A172 (cell line): ENCODE measurements at regions not wholly inside any gene's neighbourhood (a gene's known extent, or its start where the extent isn't known, plus 50 kb on each side); places are given as distances from the start of the nearest gene placed in this dataset.

Experiments
- DNase-seq: peaks from one replicate; pipeline ENCODE4 v3.0.0-alpha.2; 2015; ENCODE audit warnings: low spot score

DNA sequence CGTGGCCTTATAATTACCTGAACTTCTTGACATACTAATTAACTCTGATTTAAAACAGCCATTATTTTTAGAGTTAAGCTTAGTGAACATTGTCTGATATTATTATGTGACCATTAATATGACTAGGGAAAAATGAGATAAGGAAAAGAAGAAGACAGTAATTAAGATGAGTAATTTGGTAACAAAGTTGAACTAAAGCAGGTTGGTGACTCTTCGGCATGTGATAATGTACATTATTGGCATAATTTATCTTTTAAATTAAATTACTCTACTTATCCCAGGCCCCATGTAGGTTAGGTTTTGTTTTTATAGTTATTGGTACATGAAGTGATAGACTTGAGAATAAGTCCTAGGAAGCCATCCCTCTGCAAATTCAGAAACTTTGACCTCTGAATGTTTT lies 249.7 kb upstream of the CFAP20DC start:
- no peak for DNase-seq

DNA sequence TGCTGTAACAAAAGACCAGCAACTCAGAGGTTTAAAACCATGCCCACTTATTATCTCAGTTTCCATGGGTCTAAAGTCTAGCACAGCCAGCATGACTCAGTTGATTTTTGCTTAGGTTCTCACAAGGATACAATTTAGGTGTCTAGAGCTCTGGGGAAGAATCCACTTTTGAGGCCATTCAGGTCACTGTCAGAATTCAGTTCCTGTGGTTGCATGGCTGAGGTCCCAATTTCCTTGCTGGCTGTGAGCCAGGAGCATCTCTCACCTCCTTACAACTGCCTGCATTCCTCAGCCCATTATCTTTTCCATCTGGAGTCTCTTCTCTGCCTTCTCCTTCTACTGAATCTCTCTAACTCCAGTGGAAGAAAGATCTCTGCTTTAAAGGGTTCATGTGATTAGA lies 240.5 kb upstream of the CFAP20DC start:
- no peak for DNase-seq

DNA sequence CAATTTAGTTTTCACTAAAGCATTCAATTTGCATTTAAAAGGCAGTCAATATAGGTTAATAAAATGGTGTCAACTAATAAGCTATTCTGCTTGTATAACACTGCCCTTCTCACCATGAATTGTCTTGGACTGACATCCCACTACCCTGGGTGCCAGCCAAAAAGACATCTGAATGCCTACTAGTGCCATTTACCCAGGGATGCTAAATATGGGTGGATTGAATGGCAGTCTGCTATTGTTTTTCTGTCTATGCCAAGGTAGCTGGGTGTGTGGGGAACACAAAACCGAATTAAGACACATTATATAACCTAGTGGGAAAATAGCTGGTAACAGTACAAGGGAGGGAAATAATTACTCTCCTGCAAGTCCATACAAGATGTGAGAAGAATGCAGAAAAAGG lies 240.0 kb upstream of the CFAP20DC start:
- DNase-seq, result no peak

DNA sequence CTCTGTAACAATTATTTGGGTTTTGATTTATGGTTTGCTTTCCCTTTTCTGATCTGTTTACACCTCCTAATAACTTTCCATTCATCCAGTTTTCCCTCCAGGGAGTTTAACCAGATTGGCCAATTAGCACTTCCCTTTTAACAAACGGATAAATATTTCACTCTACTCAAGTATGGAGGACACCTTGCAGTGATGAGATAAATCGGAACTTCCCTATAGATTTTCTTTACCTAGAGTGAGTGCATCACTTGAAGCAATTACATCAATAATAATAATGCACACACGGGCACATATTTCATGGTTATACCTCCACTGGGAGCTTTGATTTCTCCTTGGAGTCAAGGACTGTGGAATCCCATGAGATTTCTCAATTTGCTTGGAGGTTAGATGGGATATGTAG lies 239.1 kb upstream of the CFAP20DC start:
- DNase-seq, result no peak

DNA sequence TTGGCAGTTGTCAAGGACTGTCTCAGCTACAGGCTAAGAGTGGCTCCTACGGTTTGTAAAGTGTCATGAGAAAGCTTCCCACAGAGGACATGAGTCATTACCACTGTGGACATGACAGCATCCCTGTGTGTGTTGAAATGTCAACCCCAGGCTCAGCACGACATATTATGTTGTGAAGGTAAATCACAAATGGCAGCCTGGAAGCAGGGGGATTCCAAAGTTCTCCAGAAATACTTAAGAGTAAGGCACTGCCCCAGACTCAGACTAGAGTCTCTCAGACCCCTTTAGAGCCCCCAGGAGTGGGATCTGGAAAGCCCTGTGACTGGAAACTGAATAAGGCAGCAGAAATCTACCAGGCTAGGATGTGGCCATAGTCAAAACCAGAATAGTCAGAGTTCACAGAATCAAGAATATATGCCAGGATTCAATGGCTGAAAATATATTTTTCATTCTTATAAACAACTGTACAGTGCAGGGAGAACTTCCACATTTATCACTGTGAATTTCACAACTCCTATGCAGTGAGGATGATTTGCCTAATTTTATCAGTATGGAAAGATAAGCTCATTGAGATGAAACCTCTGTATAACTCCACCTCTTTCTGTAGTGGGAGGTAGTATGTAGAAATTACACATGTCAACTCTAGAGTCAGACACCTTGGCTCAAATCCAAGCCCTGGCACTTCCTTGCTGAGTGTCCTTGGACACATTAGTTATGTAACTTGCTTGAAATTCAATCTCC lies 237.1 kb upstream of the CFAP20DC start:
- DNase-seq, result peak; percentile 39

DNA sequence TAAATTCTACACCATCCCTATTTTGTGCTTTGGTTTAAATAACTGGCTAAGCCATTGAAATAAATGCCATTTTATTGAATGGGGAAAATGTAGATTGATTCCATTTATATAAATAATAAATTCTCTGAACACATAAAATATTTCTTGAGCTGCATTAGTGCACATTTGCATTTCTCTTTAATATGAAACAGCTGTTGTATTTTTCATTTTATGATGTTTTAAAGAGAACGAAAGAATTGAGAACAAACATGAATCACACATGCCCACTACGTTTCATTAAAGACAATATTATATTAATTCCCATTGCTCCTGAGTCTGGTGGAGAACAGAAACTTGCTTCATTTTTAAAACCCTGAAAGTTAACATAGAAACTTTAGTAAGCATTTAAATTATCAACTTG lies 235.7 kb upstream of the CFAP20DC start:
- no peak for DNase-seq

DNA sequence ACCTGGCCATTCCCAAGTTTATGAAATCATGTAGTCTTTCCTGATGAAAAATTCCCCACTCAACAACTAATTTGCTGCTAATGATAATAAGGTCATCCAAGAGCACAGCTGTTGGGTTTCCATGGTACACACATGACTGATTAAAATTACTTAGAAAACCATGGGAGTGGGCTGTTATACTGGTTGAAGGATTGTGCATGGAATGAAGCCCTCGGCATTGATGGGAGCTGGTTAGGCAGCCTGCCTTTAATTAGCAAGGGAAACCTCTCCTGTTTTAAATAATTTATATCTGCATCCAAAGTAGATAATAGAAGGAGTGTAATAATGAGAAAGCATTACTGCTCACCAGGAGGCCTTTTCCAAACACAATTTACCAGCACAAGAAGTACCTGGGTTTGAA lies 235.1 kb upstream of the CFAP20DC start:
- no peak for DNase-seq

DNA sequence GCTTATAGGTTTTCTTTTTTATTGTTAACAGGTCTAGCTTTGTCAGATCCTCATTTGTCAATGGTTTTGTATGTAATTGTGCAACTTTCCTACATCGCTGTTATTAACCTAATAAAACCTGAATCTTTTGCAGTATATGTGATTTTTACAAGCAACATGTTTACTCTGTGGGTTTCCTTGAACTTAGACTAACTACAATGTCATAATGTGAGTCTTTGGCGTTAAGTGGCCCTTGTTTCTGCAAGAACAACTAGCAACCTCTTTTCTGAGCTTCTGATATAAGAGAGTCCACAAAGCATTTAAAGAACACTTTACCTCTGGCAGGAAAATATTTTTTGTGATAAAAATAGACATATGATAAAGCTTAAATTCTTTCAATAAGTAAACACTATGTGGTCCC lies 230.3 kb upstream of the CFAP20DC start:
- no peak for DNase-seq

DNA sequence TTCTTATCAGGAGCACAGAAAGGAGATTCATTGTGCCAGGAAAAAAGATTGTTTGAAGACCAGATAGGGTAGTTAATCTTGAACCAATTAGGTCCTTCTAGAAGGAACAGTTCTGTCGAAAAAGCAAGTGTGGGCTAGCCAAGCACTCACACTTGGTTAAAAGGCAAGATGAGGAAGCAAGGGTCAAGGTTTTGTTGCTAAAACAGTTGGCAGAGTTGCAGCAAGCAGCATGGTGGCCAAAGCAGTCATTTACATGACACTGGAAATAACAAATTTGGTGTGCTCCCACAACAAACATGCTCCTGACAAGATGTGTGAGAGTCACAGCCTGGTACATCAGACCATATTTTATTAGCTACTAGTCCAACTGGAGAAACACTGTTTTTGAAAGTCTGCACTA lies 228.0 kb upstream of the CFAP20DC start:
- no peak for DNase-seq

DNA sequence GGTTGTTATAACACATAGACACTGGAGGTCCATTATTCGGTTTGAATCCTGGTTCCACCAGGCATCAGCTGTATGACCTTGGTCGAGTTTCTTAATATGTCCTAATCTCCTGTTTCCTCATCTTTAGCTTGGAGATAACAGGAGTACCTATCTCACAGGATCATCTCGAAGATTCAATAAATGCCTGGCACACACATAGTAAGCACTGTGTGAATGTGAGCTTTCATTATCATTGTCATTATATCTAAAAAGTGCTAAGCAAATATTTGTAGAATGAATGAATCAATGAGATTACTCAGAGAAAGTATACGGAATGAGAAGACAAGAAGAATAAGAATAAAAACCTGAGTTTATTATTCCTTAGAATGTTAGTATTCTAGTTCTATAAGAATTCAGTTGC lies 227.4 kb upstream of the CFAP20DC start:
- no peak for DNase-seq

DNA sequence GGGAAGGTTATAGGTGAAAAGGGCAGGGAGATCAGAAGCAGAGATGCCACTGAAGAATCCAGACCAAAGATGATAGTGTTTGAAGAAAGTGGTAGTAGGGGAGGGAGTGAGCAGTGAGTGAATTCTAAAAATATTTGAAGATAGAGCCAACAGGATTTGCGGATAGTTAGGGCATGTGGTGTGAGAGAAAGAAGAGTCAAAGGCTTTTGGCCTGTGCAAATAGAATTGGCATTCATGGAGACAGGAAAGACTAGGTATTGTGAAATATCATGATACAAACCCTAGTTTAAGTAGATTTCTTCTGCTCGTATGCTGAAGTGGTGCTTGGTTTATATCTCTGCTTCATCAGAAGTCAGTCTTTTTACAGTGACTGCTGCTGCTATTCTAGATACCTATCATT lies 224.2 kb upstream of the CFAP20DC start:
- no peak for DNase-seq

DNA sequence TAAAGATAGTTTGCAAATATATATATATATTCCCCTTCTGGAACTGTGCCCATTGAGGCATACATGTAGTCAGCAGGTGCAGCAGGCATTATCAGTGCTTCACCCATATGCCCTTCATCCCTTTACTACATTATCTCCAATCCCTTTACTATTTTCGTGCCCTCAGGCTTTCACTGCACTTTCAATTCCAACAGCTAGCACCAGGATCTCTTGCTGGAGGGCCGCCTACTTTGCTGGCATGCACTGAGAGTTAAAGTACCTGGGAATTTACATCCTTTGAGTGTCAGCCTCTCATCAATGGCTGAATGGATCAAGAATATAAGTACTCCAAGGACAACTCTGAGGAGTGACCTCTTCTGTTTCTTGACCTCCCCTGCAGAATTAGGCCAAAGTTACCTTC lies 222.1 kb upstream of the CFAP20DC start:
- DNase-seq, result no peak

DNA sequence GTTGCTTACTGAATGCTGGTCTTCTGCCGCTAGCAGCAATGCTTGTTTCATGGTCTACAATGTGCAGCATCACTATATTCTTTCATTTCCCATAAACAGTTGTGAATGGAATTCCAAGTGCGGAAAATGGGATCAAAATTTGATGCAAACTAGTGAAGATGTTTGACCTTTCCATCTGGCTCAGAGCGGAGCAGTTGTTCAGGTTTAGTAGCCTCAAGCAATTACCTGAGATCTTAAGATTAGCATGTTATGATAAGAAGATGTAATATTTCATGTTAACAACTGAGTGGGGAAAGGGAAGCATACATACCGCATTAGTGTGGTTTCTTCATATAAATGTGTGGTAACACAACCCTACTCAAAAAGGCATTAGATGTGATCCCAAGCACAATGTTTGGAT lies 221.1 kb upstream of the CFAP20DC start:
- no peak for DNase-seq

DNA sequence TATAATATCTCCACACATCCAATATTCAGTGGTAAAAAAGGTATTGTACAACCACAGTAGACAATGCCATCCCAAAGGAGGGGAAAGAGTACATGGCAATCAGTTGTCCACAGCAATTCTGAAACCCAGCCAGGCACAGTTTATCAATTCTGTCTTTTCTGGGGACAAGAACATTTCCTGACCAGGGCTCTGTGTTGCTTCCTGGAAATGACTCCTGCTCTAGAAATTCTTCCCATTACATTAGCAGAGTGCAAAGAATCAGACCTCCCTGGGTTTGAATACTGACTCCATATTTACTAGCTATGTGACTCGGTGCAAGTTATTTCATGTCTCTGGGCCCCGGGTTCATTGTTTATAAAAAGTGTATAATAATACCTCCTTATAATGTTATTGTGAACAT lies 220.4 kb upstream of the CFAP20DC start:
- no peak for DNase-seq

DNA sequence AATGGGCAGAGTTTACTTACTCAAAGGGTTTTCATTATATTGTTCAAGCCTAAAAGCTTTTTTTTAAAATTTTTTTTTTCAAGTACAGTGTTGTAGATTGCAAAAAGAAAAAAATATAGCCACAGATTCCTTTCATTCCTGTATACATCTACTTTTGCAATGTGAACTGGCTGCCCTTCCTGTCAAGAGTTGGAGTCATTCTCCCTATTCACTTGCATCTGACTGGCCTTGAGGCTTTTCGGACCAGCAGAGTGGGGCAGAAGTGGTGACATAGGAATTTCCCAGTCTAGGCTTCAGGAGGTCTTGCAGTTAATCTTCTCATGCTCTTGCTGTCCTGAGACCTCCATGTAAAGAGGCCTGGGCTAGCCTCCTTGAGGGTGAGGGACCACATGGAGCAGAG lies 218.3 kb upstream of the CFAP20DC start:
- DNase-seq, result no peak

DNA sequence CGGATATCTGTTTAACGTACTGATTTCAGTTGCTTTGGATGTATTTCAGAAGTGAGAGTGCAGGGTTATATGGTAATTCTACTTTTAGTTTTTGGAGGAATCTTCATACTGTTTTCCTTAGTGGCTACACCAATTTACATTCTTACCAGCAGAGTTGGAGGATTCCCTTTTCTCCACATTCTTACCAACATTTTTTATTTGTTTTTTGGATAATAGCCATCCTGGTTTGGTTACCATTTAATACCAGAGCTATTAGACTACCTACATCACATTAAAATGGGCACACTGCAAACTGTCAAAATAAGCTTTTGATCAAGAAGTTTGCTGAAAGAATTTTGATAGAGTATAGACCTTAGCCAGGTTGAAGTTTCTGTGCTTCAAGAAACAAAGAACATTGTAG lies 217.2 kb upstream of the CFAP20DC start:
- no peak for DNase-seq

DNA sequence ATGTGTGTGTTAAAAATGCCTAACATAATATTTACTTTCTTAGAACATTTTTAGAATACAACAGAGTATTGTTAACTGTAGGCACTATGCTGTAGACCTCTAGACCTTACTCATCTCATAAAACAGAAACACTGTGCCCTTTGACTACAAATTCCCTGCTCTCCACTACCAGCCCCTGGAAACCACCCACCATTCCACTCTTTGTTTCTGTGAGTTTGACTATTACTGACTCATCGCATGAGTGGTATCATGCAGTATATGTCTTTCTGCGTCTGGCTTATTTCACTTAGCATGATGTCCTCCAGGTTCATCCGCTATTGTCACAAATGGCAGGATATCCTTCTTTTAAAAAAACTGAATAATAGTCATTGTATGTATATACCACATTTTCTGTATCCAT lies 216.7 kb upstream of the CFAP20DC start:
- no peak for DNase-seq

DNA sequence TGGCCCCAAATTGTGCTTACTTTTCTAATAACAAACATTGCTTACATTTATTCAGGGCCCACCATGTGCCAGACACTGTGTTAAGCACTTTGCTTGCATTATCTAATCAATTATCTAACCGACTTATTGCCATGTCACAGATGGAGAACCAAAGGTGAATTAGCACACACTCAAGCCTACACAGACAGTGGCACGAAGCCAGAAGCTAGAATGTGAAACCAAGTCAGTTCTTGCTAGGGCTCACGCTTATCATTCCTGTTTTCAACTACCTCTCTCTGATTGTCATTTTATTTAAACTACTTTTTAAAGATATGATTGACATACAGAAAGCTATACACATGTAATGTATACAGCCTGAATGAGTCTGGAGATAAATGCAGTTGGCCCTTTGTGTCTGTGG lies 215.7 kb upstream of the CFAP20DC start:
- DNase-seq, result no peak

DNA sequence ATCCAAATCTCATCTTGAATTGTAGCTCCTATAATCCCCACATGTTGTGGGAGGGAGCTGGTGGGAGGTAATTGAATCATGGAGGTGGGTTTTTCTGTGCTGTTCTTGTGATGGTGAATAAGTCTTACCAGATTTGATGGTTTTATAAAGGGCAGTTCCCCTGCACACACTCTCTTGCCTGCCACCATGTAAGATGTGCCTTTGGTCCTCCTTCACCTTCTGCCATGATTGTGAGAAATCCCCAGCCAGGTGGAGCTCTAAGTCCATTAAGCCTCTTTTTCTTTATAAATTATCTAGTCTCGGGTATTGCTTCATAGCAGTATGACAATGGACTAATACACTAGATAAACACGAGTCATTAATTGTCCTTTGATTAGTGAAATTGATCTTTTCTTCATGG lies 214.5 kb upstream of the CFAP20DC start:
- DNase-seq, result no peak

DNA sequence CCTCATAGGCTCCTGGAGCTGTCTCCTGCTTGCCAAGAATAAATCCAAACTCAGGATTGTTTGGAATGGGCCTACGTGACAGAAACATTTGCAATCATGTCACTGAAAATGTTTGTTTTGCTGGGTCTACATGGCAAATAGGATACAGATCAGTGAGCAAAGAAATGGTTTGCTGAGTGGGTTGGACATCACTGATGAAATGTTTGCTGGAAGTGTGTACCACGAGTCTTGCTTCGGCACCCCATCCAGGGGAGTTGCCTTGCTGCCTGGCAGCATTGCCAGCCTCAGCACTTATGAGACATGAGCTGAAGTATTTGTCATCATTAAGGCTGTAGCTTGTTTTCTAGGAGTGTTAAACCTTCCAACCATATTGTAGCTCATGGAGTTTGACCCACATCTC lies 213.3 kb upstream of the CFAP20DC start:
- no peak for DNase-seq

DNA sequence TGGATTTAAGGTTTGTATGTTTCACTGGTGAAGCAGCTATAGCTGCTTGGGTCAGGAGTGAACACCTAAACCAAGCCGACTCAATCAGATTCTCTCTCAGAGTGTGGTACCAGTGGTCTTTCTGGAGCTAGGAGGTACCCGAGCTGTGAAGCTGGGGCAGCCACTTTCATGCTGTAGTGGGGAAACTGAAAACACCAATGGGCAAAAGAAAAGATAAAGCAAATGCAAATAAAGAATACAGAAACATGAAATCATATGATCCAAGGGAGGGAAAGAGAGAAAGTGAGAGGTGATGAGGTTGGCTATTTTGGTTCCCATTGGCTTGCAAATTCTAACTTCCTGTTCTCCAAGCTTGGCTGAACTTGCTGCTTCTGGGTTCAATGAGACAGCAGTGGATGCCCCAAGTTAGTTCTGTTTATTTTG lies 212.3 kb upstream of the CFAP20DC start:
- DNase-seq, result no peak

DNA sequence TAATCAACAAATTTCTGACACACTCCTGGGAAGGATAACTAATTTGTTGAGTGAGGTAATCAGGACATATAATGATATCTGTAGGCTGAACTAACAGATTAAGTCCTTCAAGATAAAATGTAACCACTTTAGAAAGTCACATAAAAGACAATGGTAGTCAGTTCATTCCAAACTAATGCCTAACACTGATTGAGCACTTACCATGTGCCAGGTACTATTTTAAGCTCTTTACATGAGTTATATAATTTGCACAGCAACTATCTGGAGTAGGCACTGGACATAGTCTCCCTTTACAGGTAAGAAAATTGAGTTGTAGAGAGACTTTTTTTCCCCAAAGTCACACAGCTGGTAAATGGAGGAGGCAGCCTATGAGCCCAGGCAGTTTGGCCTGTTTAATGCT lies 211.2 kb upstream of the CFAP20DC start:
- DNase-seq, result no peak

DNA sequence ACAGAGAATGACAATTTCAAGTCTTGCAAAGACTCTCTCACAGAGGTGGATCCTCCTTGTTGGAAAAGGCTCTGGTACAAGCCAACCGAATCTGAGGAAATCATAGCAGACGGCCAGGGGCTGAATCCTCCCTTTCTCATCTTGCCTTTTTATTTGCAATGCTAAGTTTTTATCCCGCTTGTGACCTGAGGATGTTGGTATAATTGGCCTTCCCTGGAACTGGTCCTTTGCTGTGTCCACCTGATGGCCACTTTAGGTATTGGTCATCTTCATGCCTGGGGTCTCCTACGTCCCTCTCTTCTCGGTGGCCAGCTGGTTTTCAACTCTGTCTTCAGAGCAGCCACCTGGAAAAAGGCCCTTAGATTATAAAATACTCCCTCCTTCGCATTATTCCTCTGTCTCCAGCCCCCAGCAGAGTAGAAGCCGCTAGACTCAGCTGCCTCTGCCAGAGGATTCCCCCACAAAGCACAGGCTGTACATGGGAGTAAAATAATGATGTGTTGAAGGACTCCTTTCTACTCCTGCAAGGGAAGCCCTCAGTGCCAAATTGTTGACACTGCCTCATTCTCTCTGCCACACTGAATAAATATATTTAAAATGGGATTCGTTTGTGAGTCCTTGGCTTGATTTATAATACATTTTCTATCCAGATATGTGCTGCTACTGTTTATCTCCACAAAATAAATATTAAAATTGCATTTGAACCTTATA lies 208.9 kb upstream of the CFAP20DC start:
- no peak for DNase-seq

DNA sequence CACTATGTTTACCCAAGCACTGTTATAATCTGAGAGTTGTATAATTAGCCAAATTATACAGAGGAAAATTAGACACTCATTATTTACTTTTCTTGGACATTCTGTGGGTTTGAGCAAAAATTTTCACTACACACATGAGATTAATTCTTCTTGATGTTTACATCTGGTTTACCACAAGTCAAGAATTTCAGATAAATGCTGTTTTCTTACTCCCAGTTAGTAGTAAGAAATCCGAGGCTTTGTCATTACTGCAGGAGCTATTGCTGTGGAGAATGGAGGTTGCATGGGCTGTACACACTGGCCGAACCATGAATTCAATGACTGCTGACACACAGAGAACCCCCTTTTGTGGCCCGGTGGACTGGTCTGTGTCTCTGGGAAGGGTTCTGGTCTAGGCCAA lies 207.7 kb upstream of the CFAP20DC start:
- DNase-seq, result no peak
